ENCODE measurements at regions not wholly inside any gene's neighbourhood (a gene's known extent, or its start where the extent isn't known, plus 50 kb on each side); places are given as distances from the start of the nearest gene placed in this dataset.

- Histone ChIP-seq H3K9me3 (ENCODE audit: severe bottlenecking) (peaks cover 5% of the 10 kb centered on the region), H3K27ac (no peak overlapping the region), H3K36me3 (no peaks in the 10 kb centered on the region), H3K27me3 (ENCODE audit: insufficient read depth, low read depth, severe bottlenecking) (no peaks in the 10 kb centered on the region), H3K4me3 (ENCODE audit: low read depth, low read length) (no peak overlapping the region)
- TF ChIP-seq CTCF (IDR thresholded peaks at IDR 0.05; ENCODE audit: low read depth, low read length): no peak
- no peak for DNase-seq
Measured at GRCh38 chr15:46880791-46881190, 836.5 kb upstream of the SEMA6D start.

GRCh38 chr15:46892621-46893160 is 824.6 kb upstream of the SEMA6D start:
- no peak overlapping the region for H3K4me3 ChIP-seq (ENCODE audit: low read depth, low read length)
- TF ChIP-seq CTCF (IDR thresholded peaks at IDR 0.05; ENCODE audit: low read depth, low read length): no peak
- H3K27me3 ChIP-seq (ENCODE audit: insufficient read depth, low read depth, severe bottlenecking): no peaks in the 10 kb centered on the region
- H3K36me3 ChIP-seq: no peaks in the 10 kb centered on the region
- H3K27ac ChIP-seq: no peak overlapping the region
- no peak for DNase-seq
- H3K9me3 ChIP-seq (ENCODE audit: severe bottlenecking): no peaks in the 10 kb centered on the region

GRCh38 chr15:46894644-46895043 is 822.7 kb upstream of the SEMA6D start:
- no peak for DNase-seq
- H3K27ac ChIP-seq: no peak overlapping the region
- no peaks in the 10 kb centered on the region for H3K36me3 ChIP-seq
- no peak for TF ChIP-seq CTCF (IDR thresholded peaks at IDR 0.05; ENCODE audit: low read depth, low read length)
- no peaks in the 10 kb centered on the region for H3K9me3 ChIP-seq (ENCODE audit: severe bottlenecking)
- no peak overlapping the region for H3K4me3 ChIP-seq (ENCODE audit: low read depth, low read length)
- no peaks in the 10 kb centered on the region for H3K27me3 ChIP-seq (ENCODE audit: insufficient read depth, low read depth, severe bottlenecking)

GRCh38 chr15:46897266-46897665 is 820.0 kb upstream of the SEMA6D start:
- no peaks in the 10 kb centered on the region for H3K9me3 ChIP-seq (ENCODE audit: severe bottlenecking)
- H3K27ac ChIP-seq: no peak overlapping the region
- H3K27me3 ChIP-seq (ENCODE audit: insufficient read depth, low read depth, severe bottlenecking): no peaks in the 10 kb centered on the region
- no peak for TF ChIP-seq CTCF (IDR thresholded peaks at IDR 0.05; ENCODE audit: low read depth, low read length)
- no peak for DNase-seq
- no peak overlapping the region for H3K4me3 ChIP-seq (ENCODE audit: low read depth, low read length)
- no peaks in the 10 kb centered on the region for H3K36me3 ChIP-seq

GRCh38 chr15:46901001-46901400 is 816.3 kb upstream of the SEMA6D start:
- Histone ChIP-seq H3K36me3 (no peaks in the 10 kb centered on the region), H3K4me3 (ENCODE audit: low read depth, low read length) (no peak overlapping the region), H3K27ac (no peak overlapping the region), H3K9me3 (ENCODE audit: severe bottlenecking) (no peaks in the 10 kb centered on the region), H3K27me3 (ENCODE audit: insufficient read depth, low read depth, severe bottlenecking) (no peaks in the 10 kb centered on the region)
- DNase-seq: no peak
- TF ChIP-seq CTCF (IDR thresholded peaks at IDR 0.05; ENCODE audit: low read depth, low read length): no peak

- no peak for TF ChIP-seq CTCF (IDR thresholded peaks at IDR 0.05; ENCODE audit: low read depth, low read length)
- H3K27ac ChIP-seq: no peak overlapping the region
- no peak for DNase-seq
- H3K27me3 ChIP-seq (ENCODE audit: insufficient read depth, low read depth, severe bottlenecking): no peaks in the 10 kb centered on the region
- H3K36me3 ChIP-seq: no peaks in the 10 kb centered on the region
- no peaks in the 10 kb centered on the region for H3K9me3 ChIP-seq (ENCODE audit: severe bottlenecking)
- H3K4me3 ChIP-seq (ENCODE audit: low read depth, low read length): no peak overlapping the region
Measured at GRCh38 chr15:46917721-46918252, 799.5 kb upstream of the SEMA6D start.

All from WERI-Rb-1 (cell line).